ENCODE measurements at regions not wholly inside any gene's neighbourhood (a gene's known extent, or its start where the extent isn't known, plus 50 kb on each side); places are given as distances from the start of the nearest gene placed in this dataset.

DNA sequence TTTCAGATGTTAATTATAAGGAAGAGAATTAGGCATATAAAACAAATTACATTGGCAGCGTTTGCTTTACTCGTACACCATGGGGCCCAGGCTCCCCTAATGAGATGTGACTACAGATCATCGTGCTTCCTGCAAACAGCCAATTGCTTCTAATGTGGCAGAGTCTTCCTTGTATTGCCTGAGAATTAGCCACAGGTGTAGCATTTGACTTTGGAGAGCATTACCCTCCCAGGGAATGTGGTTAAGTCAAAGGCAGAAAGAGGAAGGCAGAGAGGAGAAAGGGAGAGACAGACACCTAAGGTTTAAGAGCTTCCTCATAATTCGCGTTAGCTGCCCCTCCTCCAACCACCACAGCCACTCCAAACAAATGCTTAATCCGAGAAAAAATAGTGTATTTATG, 97.0 kb downstream of the MID1IP1 start:
- no peak for ATAC-seq
- ChIA-PET POLR2A (no interaction called here), CTCF (ENCODE audit: low intra/inter-chr PET ratio) (no interaction called here)
- Histone ChIP-seq H3K4me2 (ENCODE audit: insufficient read depth, low read length) (no peak overlapping the region), H3K27ac (ENCODE audit: extremely low read depth, low read depth, low read length) (no peak overlapping the region), H3K36me3 (ENCODE audit: control insufficient read depth, insufficient read depth, low read length) (no peaks in the 10 kb centered on the region), H3K27me3 (ENCODE audit: control insufficient read depth in 2 of 2, insufficient read depth in 2 of 2, low read length in 2 of 2) (no peaks in the 10 kb centered on the region), H3K9ac (ENCODE audit: insufficient read depth in 1 of 2, low read depth in 2 of 2, low read length in 2 of 2) (no peak overlapping the region), H3K79me2 (ENCODE audit: control insufficient read depth, insufficient read depth, low read length) (no peaks in the 10 kb centered on the region), H3K9me1 (ENCODE audit: control insufficient read depth, insufficient read depth, low read length) (no peaks in the 10 kb centered on the region), H3K9me3 (replicated peaks; ENCODE audit: control insufficient read depth, insufficient read depth, low read depth, low read length) (no peaks in the 10 kb centered on the region), H3K4me1 (replicated peaks in 1 of 2; ENCODE audit: control insufficient read depth in 2 of 2, insufficient read depth in 2 of 2, low read length in 2 of 2) (no peaks in the 10 kb centered on the region; a peak in 2 of 5 replicates), H4K20me1 (replicated peaks; ENCODE audit: control insufficient read depth, insufficient read depth, low read length) (no peaks in the 10 kb centered on the region), H2AFZ (ENCODE audit: low read depth, low read length) (no peak overlapping the region), H3K4me3 (no peak overlapping the region)
- DNase-seq (ENCODE audit: extremely low read depth in 1 of 4, low spot score in 3 of 4): no peak
- TF ChIP-seq ZNF584 (CRISPR knock-in tag; IDR thresholded peaks at IDR 0.05; ENCODE audit: low read depth): no peak
- TF ChIP-seq SPI1 (IDR thresholded peaks at IDR 0.05; ENCODE audit: borderline replicate concordance, low read depth, low read length): peak; percentile 38; the same call in 1 of the 2 replicates
- intact Hi-C loops (cut with micrococcal nuclease) (no loop called here), in situ Hi-C loops (cut with MboI) (no loop called here)
- 11% methylated on average over 3 of the region's 6 CpGs for WGBS (ENCODE audit: insufficient coverage, low coverage, missing lambda C conversion rate)
- no peak for FAIRE-seq
- no TSS peak for BruUV-seq (replicated peaks)

DNA sequence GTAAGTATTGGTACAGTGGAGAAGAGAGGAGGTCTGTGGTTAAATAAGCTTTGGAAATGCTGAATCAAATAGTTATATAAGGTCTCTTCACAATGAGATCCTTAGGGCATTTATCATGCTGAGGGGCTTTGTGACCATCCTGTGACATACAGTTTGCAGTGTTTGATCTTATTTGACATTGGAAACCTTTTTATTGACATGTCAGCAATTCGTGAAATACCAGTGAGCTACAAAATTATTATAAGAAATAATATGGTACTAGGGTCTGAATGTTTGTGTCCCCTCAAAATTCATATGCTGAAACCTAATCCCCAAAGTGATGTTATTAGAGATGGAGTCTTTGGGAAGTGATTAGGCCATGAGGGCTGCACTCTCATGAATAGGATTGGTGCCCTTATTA, 98.4 kb downstream of the MID1IP1 start:
- Histone ChIP-seq H3K27me3 (ENCODE audit: control insufficient read depth in 2 of 2, insufficient read depth in 2 of 2, low read length in 2 of 2) (no peaks in the 10 kb centered on the region), H3K36me3 (ENCODE audit: control insufficient read depth, insufficient read depth, low read length) (no peaks in the 10 kb centered on the region), H3K9ac (ENCODE audit: insufficient read depth in 1 of 2, low read depth in 2 of 2, low read length in 2 of 2) (no peak overlapping the region), H3K27ac (ENCODE audit: extremely low read depth, low read depth, low read length) (no peak overlapping the region), H3K9me3 (replicated peaks; ENCODE audit: control insufficient read depth, insufficient read depth, low read depth, low read length) (no peaks in the 10 kb centered on the region), H3K9me1 (ENCODE audit: control insufficient read depth, insufficient read depth, low read length) (no peaks in the 10 kb centered on the region), H4K20me1 (replicated peaks; ENCODE audit: control insufficient read depth, insufficient read depth, low read length) (no peaks in the 10 kb centered on the region), H3K79me2 (ENCODE audit: control insufficient read depth, insufficient read depth, low read length) (no peaks in the 10 kb centered on the region), H3K4me2 (ENCODE audit: insufficient read depth, low read length) (no peak overlapping the region), H3K4me1 (replicated peaks in 1 of 2; ENCODE audit: control insufficient read depth in 2 of 2, insufficient read depth in 2 of 2, low read length in 2 of 2) (no peaks in the 10 kb centered on the region; a peak in 1 of 5 replicates), H3K4me3 (no peak overlapping the region), H2AFZ (ENCODE audit: low read depth, low read length) (no peak overlapping the region)
- no TSS peak for BruUV-seq (replicated peaks)
- ChIA-PET POLR2A (interaction anchor here (0.7 kb wide), 1 partner anchor 22 kb away, joined by 3 read pairs; no protein-coding TSS in a partner anchor), CTCF (ENCODE audit: low intra/inter-chr PET ratio) (no interaction called here)
- TF ChIP-seq ZNF263 (CRISPR knock-in tag; IDR thresholded peaks at IDR 0.05; ENCODE audit: borderline replicate concordance) (no peak), POLR3G (IDR thresholded peaks at IDR 0.05; ENCODE audit: extremely low read depth, insufficient read length, insufficient replicate concordance) (no peak), PTRF (tag; IDR thresholded peaks at IDR 0.05) (no peak), TEAD1 (CRISPR knock-in tag; IDR thresholded peaks at IDR 0.05) (no peak), MAFG (tag; conservative IDR thresholded peaks at IDR 0.05) (peak; percentile 29), MAFK (IDR thresholded peaks at IDR 0.05; ENCODE audit: low read length) (peak; percentile 11; the same call in 1 of the 2 replicates), C11orf30 (IDR thresholded peaks at IDR 0.05; ENCODE audit: low read depth) (peak; percentile 13; the same call in 1 of the 2 replicates), ZNF316 (IDR thresholded peaks at IDR 0.05) (peak; percentile 59; the same call in 1 of the 2 replicates), MAFF (IDR thresholded peaks at IDR 0.05; ENCODE audit: low read length) (0 out of 2 replicates have a peak, but pooled peaks have one; percentile 35)
- 8% methylated on average over 1 of the region's 1 CpG for WGBS (ENCODE audit: insufficient coverage, low coverage, missing lambda C conversion rate)
- intact Hi-C loops (cut with micrococcal nuclease): no loop called here
- DNase-seq (ENCODE audit: extremely low read depth in 1 of 4, low spot score in 3 of 4): no peak
- in situ Hi-C loops (cut with MboI): no loop called here
- ATAC-seq: no peak
- no peak for FAIRE-seq
